ENCODE measurements at regions not wholly inside any gene's neighbourhood (a gene's known extent, or its start where the extent isn't known, plus 50 kb on each side); places are given as distances from the start of the nearest gene placed in this dataset.
A peak's percentile ranks its signal among the peaks of the same experiment; 100 is the strongest.

DNA sequence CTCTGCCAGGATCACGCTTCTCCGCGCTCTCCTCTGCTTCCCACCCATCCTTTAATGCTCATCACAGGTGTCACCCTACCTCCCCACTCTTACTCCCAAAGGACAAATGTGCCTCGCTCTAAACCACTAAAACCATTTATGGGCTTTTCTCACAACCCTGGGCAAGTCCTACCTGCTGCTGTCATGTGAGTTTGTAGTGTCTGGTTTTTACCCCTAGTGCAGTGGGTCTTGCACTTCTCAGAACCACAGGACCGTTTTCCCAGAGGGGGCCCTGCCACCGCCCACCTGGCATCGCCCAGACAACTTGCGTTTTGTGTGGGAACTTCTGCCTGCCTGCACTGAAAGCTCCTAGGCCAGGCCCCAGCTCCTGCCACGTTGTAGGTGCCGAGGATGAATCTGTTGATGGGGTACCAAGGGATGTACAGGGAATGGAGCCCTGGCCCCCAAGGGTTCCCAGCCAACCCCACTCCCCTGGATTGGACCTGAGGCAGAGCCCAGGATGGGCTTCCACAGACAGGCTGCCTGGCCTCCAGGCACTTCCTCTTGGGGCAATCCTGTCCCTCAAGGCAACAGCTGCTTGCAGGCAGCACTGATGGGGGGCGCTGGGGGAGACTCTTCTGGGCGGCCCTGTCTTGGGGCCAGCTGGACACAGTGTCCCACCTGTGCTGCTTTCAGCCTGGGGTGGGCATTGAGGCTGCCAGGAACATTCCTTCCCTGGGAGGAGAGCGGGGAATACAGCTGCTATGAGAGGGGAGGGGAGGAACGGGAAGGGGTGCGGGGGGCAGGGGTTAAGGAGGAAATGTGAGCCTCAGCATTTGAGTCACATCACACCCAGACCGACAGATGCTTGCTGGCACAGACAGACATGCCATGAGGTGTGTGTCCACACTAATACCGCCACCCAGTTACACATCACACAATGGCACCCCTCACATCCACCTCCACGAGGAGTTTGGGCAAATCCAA lies 176.3 kb downstream of the ZFP36L2 start:
- Histone ChIP-seq H4K20me1 (no peaks in the 10 kb centered on the region), H3K27ac (peak overlapping the region in 1 of 11 experiments; percentile 8; a peak in 1 of 22 replicates), H3K9ac (0 out of 22 replicates have a peak overlapping the region, but pooled peaks of 1 of the 11 experiments have one; percentile 7), H3K9me3 (replicated peaks in 1 of 11) (no peaks in the 10 kb centered on the region), H3K36me3 (no peaks in the 10 kb centered on the region), H3K27me3 (no peaks in the 10 kb centered on the region), H3K4me1 (peaks cover 44 to 65% (median 57%) of the 10 kb centered on the region in 10 experiments), H3K4me2 (peak overlapping the region; percentile 50 to 88 (median 82)), H3K4me3 (no peak overlapping the region)
- no peak for TF ChIP-seq Cebpa-rat (IDR thresholded peaks at IDR 0.05)

DNA sequence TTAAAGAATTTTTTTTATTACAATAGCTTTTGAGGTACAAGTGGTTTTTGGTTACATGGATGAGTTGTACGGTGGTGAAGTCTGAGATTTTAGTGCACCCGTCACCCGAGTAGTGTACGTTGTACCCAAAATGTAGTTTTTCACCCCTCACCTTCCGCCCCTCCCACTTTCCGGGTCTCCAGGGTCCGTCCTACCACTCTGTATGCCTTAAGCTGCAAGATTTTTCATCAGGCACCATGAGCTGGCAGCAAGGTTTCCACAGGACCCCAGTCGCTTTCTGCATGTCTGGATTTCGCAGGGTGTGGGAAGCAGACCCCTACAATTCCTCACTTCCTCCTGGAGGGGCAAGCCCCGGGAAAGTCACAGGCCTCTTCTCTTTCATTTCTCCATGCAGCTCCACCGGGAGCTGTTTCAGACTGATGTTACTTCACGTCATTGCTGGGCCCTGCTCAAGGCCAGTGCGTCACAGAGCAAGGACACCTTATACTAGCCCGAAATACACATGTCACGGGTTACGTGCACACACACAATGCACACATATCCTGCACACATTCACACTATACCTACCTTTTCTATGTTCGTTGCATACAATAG lies 179.1 kb downstream of the ZFP36L2 start:
- H3K4me2 ChIP-seq, result peak overlapping the region; percentile 56 to 88 (median 82)
- H3K27ac ChIP-seq, result no peak overlapping the region

GRCh38 chr2:43045866-43046265 lies 180.5 kb downstream of the ZFP36L2 start:
- H3K4me2 ChIP-seq, result peak overlapping the region; percentile 56 to 88 (median 82)
- H3K4me1 ChIP-seq, result peaks cover 47 to 67% (median 56%) of the 10 kb centered on the region in 10 experiments
- no peaks in the 10 kb centered on the region for H3K36me3 ChIP-seq
- H3K4me3 ChIP-seq, result no peak overlapping the region
- no peaks in the 10 kb centered on the region for H3K9me3 ChIP-seq (replicated peaks in 1 of 11)
- H3K27me3 ChIP-seq, result no peaks in the 10 kb centered on the region
- no peak for TF ChIP-seq Cebpa-rat (IDR thresholded peaks at IDR 0.05)
- H3K9ac ChIP-seq, result no peak overlapping the region
- 0 out of 22 replicates have a peak overlapping the region, but pooled peaks of 2 of the 11 experiments have one; percentile 0 to 20 for H3K27ac ChIP-seq
- no peaks in the 10 kb centered on the region; a peak in 1 of 22 replicates for H4K20me1 ChIP-seq

More for the DNA sequence above, 179.1 kb downstream of the ZFP36L2 start:
- peaks cover 44 to 62% (median 57%) of the 10 kb centered on the region in 10 experiments for H3K4me1 ChIP-seq
- H3K9ac ChIP-seq, result peak overlapping the region in 1 of 11 experiments; percentile 26; a peak in 1 of 22 replicates
- no peaks in the 10 kb centered on the region for H3K27me3 ChIP-seq
- no peak for TF ChIP-seq Cebpa-rat (IDR thresholded peaks at IDR 0.05)
- H3K9me3 ChIP-seq (replicated peaks in 1 of 11), result no peaks in the 10 kb centered on the region
- H3K4me3 ChIP-seq, result no peak overlapping the region
- H4K20me1 ChIP-seq, result no peaks in the 10 kb centered on the region; a peak in 1 of 22 replicates
- no peaks in the 10 kb centered on the region for H3K36me3 ChIP-seq

DNA sequence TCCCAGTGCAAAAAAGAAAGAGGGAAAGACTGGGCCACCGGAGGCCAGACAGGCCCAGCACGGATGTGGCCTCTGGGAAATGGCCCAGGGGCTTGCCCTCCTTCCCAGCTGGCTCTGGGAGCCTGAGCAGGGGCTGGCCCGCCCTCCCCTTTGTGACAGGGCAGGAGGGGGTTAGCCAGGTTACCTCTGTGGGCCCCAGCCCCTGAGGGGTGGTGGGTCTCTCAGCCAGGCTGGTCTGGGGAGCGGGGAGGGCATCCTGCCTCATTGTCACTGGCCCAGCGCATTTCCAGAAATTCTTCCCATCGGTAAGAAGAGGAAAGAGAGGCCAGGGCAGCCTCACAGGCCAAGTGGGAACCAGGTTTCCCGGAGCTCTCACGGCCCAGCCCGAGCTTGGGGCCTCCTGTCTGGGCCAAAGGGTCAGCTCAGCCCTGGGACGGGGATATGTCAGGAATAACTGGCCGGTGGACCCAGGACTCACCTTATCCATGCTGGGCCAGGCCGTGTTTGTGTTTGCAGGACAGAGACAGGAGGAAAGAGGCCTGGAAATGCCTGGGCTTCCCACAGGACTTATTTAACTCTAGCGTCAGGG lies 182.2 kb downstream of the ZFP36L2 start:
- TF ChIP-seq Cebpa-rat (IDR thresholded peaks at IDR 0.05), result no peak
- Histone ChIP-seq H3K27me3 (peaks cover 0 to 3% (median 0%) of the 10 kb centered on the region in 11 experiments; a peak in 2 of 22 replicates), H3K4me3 (no peak overlapping the region), H3K9ac (no peak overlapping the region), H3K27ac (no peak overlapping the region), H3K9me3 (replicated peaks in 1 of 11) (no peaks in the 10 kb centered on the region), H3K4me1 (peaks cover 40 to 61% (median 48%) of the 10 kb centered on the region in 10 experiments), H3K36me3 (no peaks in the 10 kb centered on the region), H3K4me2 (no peak overlapping the region), H4K20me1 (no peaks in the 10 kb centered on the region; a peak in 1 of 22 replicates)

DNA sequence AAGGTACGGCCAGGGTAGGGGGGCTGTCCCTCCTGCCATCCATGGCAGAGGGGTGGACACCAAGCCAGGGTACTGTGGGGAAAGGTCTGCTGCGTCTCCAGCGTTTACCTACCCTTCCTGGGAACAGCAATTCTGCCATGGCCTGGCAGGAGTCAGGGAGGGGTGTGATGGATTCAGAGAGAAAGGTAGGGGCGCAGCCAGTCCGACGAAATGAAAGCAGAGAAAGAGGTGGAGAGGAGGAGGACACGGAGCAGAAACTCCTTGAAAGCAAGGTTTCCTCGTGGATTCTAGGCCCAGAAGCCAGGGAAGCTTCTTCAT lies 182.9 kb downstream of the ZFP36L2 start:
- TF ChIP-seq Cebpa-rat (IDR thresholded peaks at IDR 0.05), result no peak
- H3K27me3 ChIP-seq, result peaks cover 0 to 8% (median 0%) of the 10 kb centered on the region in 11 experiments; a peak in 2 of 22 replicates
- H4K20me1 ChIP-seq, result no peaks in the 10 kb centered on the region; a peak in 1 of 22 replicates
- no peak overlapping the region for H3K4me2 ChIP-seq
- H3K9me3 ChIP-seq (replicated peaks in 1 of 11), result no peaks in the 10 kb centered on the region
- H3K9ac ChIP-seq, result no peak overlapping the region
- H3K4me1 ChIP-seq, result peaks cover 35 to 57% (median 44%) of the 10 kb centered on the region in 10 experiments
- H3K36me3 ChIP-seq, result no peaks in the 10 kb centered on the region
- H3K27ac ChIP-seq, result no peak overlapping the region
- H3K4me3 ChIP-seq, result no peak overlapping the region

DNA sequence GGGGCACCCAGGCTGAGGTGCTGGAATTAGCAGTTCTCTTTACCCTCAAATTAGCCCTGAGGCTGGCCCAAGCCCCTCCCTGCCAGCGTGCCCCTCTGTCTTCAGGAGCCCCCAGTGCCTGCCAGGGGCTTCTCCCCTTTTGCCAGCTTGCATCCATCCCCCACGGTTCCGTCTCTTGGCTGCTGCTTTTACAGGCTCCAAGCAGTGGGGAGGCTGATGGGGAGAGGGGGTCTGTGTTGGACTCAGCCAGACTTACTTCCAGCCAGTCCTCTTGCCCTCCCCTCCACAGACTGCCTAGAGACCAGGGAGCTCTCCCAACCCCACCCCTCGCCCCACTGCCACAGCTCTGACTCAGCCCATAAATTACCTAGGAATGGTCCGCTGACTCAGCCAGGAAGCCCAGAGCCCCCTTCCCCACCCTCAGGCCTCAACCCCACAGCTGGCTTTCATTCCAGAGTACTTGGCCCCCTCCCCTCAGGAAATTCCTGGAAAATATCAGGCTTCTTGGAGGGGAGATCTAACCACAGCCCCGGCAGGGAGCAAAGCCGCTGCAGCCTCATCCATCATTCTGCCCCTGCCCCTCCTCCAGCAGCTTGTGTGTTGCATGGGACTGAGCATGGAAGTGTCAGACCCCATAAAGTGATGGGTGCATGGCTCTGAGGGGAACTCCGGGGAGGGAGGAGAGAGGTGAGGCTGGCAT lies 184.6 kb downstream of the ZFP36L2 start:
- Histone ChIP-seq H3K4me3 (no peak overlapping the region), H3K36me3 (no peaks in the 10 kb centered on the region), H3K9me3 (replicated peaks in 1 of 11) (no peaks in the 10 kb centered on the region), H4K20me1 (no peaks in the 10 kb centered on the region; a peak in 1 of 22 replicates), H3K4me1 (peaks cover 18 to 40% (median 27%) of the 10 kb centered on the region in 10 experiments), H3K9ac (no peak overlapping the region), H3K27me3 (peaks cover 0 to 8% (median 0%) of the 10 kb centered on the region in 11 experiments; a peak in 2 of 22 replicates), H3K4me2 (peak overlapping the region in 7 of 11 experiments; percentile 0 to 37 (median 18); a peak in 8 of 22 replicates), H3K27ac (no peak overlapping the region)
- no peak for TF ChIP-seq Cebpa-rat (IDR thresholded peaks at IDR 0.05)

GRCh38 chr2:43041173-43041591 lies 185.2 kb downstream of the ZFP36L2 start:
- Histone ChIP-seq H3K4me2 (peak overlapping the region in 4 of 11 experiments; percentile 14 to 37 (median 26); a peak in 4 of 22 replicates), H3K9ac (no peak overlapping the region), H3K36me3 (no peaks in the 10 kb centered on the region), H3K4me3 (no peak overlapping the region), H3K27ac (no peak overlapping the region), H3K4me1 (peaks cover 12 to 34% (median 21%) of the 10 kb centered on the region in 10 experiments), H3K27me3 (peaks cover 0 to 8% (median 0%) of the 10 kb centered on the region in 11 experiments; a peak in 2 of 22 replicates), H3K9me3 (replicated peaks in 1 of 11) (no peaks in the 10 kb centered on the region), H4K20me1 (no peaks in the 10 kb centered on the region; a peak in 1 of 22 replicates)
- TF ChIP-seq Cebpa-rat (IDR thresholded peaks at IDR 0.05), result no peak

- Histone ChIP-seq H3K9ac (no peak overlapping the region), H3K4me3 (no peak overlapping the region), H3K36me3 (no peaks in the 10 kb centered on the region), H3K27ac (no peak overlapping the region), H4K20me1 (no peaks in the 10 kb centered on the region; a peak in 1 of 22 replicates), H3K9me3 (replicated peaks in 1 of 11) (no peaks in the 10 kb centered on the region), H3K27me3 (peaks cover 0 to 8% (median 0%) of the 10 kb centered on the region in 11 experiments; a peak in 2 of 22 replicates), H3K4me2 (peak overlapping the region in 6 of 11 experiments; percentile 29 to 51 (median 48); a peak in 6 of 22 replicates), H3K4me1 (peaks cover 8 to 29% (median 17%) of the 10 kb centered on the region in 10 experiments; a peak in 18 of 20 replicates)
- TF ChIP-seq Cebpa-rat (IDR thresholded peaks at IDR 0.05), result no peak
These were observed 186.1 kb downstream of the ZFP36L2 start for GRCh38 chr2:43040084-43040854.

Measured in BLaER1 treated with 17β-estradiol and CSF1 and Interleukin-3, amounts not matched to agents 10 nM and 100 nM (cell line).